Naive thymus-derived CD4-positive, alpha-beta T cell (primary cell): ENCODE measurements at regions not wholly inside any gene's neighbourhood (a gene's known extent, or its start where the extent isn't known, plus 50 kb on each side); places are given as distances from the start of the nearest gene placed in this dataset.
A peak's percentile ranks its signal among the peaks of the same experiment; 100 is the strongest.

Source experiments
- ATAC-seq: fragments of 150-1000 bp; cut with Tn5 transposase; 2 replicates; pipeline ENCODE4 v1.10.0; 2021; ENCODE audit warnings: mild to moderate bottlenecking, moderate library complexity
- CTCF ChIA-PET: fragments of 350-600 bp; sonication (Branson Sonifier 250); formaldehyde crosslinking; loops from one replicate; lab custom pipeline; 2021; ENCODE audit warnings: antibody characterized with exemption; lab: Charles Lee
- POLR2A ChIA-PET: fragments of 350-600 bp; sonication (Branson Sonifier 250); formaldehyde crosslinking; loops from one replicate; lab custom pipeline; 2021; ENCODE audit warnings: antibody characterized with exemption, inconsistent platforms; lab: Charles Lee
- DNase-seq, 9 donors: peaks; one replicate each; pipeline versions ENCODE4 v3.0.0 to v3.0.0-alpha.2; 2020 to 2022; ENCODE audit warnings: mixed read lengths in 1 of 9
- H3K27ac ChIP-seq: one replicate; pipeline ENCODE4 v1.7.0; 2013; ENCODE audit warnings: mild to moderate bottlenecking, low read depth, low read length, moderate library complexity
- H3K27me3 ChIP-seq, 2 donors: one replicate each; pipeline ENCODE4 v1.7.0; 2013; ENCODE audit warnings: low read length in 2 of 2, mild to moderate bottlenecking in 2 of 2, moderate library complexity in 2 of 2; ENCODE audit not compliant: control insufficient read depth in 2 of 2, insufficient read depth in 2 of 2
- H3K36me3 ChIP-seq, 3 experiments: 1 replicate in 2 of 3; 2 replicates in 1 of 3; pipeline ENCODE4 v1.7.0; 2013; ENCODE audit warnings: low read length in 3 of 3, mild to moderate bottlenecking in 3 of 3, moderate library complexity in 1 of 3; ENCODE audit not compliant: insufficient read depth in 3 of 3, control insufficient read depth in 2 of 3
- H3K4me1 ChIP-seq, 2 donors: one replicate each; pipeline ENCODE4 v1.7.0; 2013; ENCODE audit warnings: low read length in 2 of 2, mild to moderate bottlenecking in 2 of 2, moderate library complexity in 1 of 2; ENCODE audit not compliant: control insufficient read depth in 2 of 2, insufficient read depth in 2 of 2
- H3K4me3 ChIP-seq: 2 replicates; pipeline ENCODE4 v1.7.0; 2013; ENCODE audit warnings: mild to moderate bottlenecking, low read length
- H3K9me3 ChIP-seq, 3 experiments: 1 replicate in 2 of 3; 2 replicates in 1 of 3; pipeline ENCODE4 v1.7.0; 2013; ENCODE audit warnings: low read length in 3 of 3; ENCODE audit not compliant: control insufficient read depth in 2 of 3
- H3K27ac Mint-ChIP-seq, 9 donors: one replicate each; pipeline ENCODE4 v1.8.0; 2020 to 2022; ENCODE audit warnings: mixed read lengths in 9 of 9, mild to moderate bottlenecking in 8 of 9, moderate library complexity in 5 of 9, inconsistent platforms in 2 of 9
- H3K27me3 Mint-ChIP-seq, 5 donors: one replicate each; pipeline ENCODE4 v1.8.0; 2021 to 2022; ENCODE audit warnings: mixed read lengths in 5 of 5, mild to moderate bottlenecking in 1 of 5
- H3K36me3 Mint-ChIP-seq, 5 donors: one replicate each; pipeline ENCODE4 v1.8.0; 2020 to 2022; ENCODE audit warnings: mixed read lengths in 5 of 5, mild to moderate bottlenecking in 3 of 5, inconsistent platforms in 1 of 5
- H3K4me1 Mint-ChIP-seq, 7 donors: one replicate each; pipeline ENCODE4 v1.8.0; 2020 to 2022; ENCODE audit warnings: mixed read lengths in 7 of 7, mild to moderate bottlenecking in 3 of 7, inconsistent platforms in 1 of 7
- H3K4me3 Mint-ChIP-seq, 10 donors: one replicate each; pipeline ENCODE4 v1.8.0; 2020 to 2022; ENCODE audit warnings: mild to moderate bottlenecking in 10 of 10, mixed read lengths in 10 of 10, moderate library complexity in 6 of 10, inconsistent platforms in 2 of 10
- H3K9me3 Mint-ChIP-seq, 11 donors: one replicate each; pipeline ENCODE4 v1.8.0; 2020 to 2022; ENCODE audit warnings: mixed read lengths in 11 of 11, mild to moderate bottlenecking in 4 of 11, inconsistent platforms in 1 of 11, moderate library complexity in 1 of 11
- intact Hi-C, 2 donors: fragments of 100-400 bp; cut with micrococcal nuclease; formaldehyde crosslinking; loops; one replicate each; pipeline ENCODE4 v1.15.1; 2023

DNA sequence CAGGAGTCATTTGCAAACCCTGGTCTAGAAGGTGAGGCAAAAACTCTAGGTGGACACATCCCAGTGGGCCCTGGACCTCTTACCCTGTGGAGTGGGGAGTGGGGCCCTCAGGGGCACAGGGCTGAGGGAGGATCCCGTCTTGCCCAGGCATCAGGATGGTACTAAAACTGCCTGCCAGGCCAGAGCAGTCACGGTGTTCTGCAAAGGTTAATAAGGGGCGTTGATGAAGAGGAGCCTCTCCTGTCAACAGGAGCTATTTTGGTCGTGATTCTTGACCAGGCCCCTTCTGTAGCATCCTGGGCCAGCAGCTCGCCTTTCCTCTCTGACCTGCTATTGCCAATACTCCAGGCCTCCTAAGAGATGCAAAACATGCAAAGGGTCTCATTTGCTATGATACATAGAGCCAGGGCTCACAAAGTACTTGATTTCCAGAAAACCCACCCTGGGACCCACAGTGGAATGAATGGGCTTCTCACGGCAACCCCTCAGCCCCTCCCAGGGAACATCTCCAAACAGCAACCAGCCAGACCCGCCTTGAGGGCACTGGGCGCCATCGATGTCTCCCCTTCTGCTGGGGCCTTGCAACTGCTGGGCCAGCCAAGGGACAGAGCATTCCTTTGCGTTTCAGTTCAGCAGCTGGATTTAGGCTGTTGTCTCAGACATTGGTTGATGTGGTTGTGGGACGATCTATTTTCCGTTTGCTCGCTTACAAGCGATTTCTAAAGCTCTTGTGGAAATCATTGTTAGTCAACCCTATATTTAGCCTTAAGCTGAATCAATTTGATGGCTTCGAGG is 111.1 kb downstream of the PDCL3 start:
- Mint-ChIP-seq H3K27ac (no peak overlapping the region), H3K27me3 (peaks cover 0 to 3% (median 0%) of the 10 kb centered on the region in 5 donors), H3K4me1 (peaks cover 0 to 9% (median 4%) of the 10 kb centered on the region in 7 donors), H3K36me3 (no peaks in the 10 kb centered on the region), H3K9me3 (no peaks in the 10 kb centered on the region), H3K4me3 (no peak overlapping the region)
- intact Hi-C loops = no loop called here
- DNase-seq = no peak
- H3K27me3 ChIP-seq = no peaks in the 10 kb centered on the region
- no peak for ATAC-seq
- H3K36me3 ChIP-seq = no peaks in the 10 kb centered on the region
- H3K27ac ChIP-seq = no peak overlapping the region
- no peaks in the 10 kb centered on the region for H3K4me1 ChIP-seq
- no peaks in the 10 kb centered on the region for H3K9me3 ChIP-seq
- CTCF ChIA-PET = interaction anchor here (0.6 to 1.2 kb wide), 3 partner anchors 64 to 266 kb away, joined by 3 to 4 read pairs (median 3); no protein-coding TSS in a partner anchor
- POLR2A ChIA-PET = no interaction called here
- H3K4me3 ChIP-seq = no peak overlapping the region

DNA sequence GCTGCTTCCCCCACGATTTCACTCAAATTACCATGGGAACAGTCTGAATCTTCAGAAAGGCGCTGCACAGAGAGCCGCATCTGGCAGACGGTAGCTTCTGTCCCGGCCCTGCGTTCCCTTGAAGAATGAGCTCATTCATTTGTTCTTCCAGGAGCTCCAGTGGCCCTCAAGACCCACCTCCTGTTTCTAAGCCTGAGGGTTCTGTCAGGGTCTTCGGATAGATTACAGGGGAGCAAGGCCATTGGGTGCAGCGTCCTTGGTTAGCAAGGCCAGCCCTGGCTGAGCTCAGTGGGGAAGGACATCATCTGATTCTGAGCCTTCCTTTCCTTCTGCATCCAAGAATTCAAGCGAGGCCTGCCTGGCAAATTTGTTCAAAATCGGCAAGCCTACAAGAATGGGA is 111.9 kb downstream of the PDCL3 start:
- ChIA-PET POLR2A (interaction anchor here (0.6 kb wide), 1 partner anchor 296 kb away, joined by 3 read pairs; no protein-coding TSS in a partner anchor), CTCF (interaction anchor here (0.6 to 1.2 kb wide), 3 partner anchors 9 to 266 kb away, joined by 3 to 4 read pairs (median 3); no protein-coding TSS in a partner anchor)
- peaks cover 0 to 3% (median 0%) of the 10 kb centered on the region in 5 donors for H3K27me3 Mint-ChIP-seq
- no peak overlapping the region for H3K4me3 Mint-ChIP-seq
- no peaks in the 10 kb centered on the region for H3K9me3 Mint-ChIP-seq
- DNase-seq = no peak
- H3K27ac Mint-ChIP-seq = no peak overlapping the region
- Histone ChIP-seq H3K27me3 (no peaks in the 10 kb centered on the region), H3K27ac (no peak overlapping the region), H3K36me3 (no peaks in the 10 kb centered on the region), H3K4me1 (peaks cover 0 to 7% of the 10 kb centered on the region in 2 donors), H3K9me3 (no peaks in the 10 kb centered on the region), H3K4me3 (no peak overlapping the region)
- H3K36me3 Mint-ChIP-seq = no peaks in the 10 kb centered on the region
- intact Hi-C loops = no loop called here
- H3K4me1 Mint-ChIP-seq = peaks cover 0 to 15% (median 11%) of the 10 kb centered on the region in 7 donors
- no peak for ATAC-seq

DNA sequence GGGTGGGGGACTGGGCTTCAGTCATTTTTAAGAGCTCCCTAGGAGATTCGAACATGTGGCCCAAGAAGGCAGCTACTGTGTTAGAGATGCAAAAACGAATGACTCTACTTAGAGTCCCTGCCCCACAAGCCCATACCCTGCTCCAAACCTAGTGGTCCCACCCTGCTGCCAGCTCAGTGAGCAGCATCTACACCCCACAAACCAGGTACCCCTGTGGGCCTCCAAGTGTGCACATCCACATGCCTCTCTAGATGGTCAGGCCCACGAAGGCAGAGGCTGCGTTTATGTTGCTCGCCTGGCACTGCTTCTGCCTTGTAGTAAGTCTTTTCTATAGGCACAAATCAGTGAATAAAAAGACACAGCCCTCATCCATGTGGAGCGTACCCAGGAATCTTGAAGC is 112.6 kb downstream of the PDCL3 start:
- ChIA-PET POLR2A (no interaction called here), CTCF (interaction anchor here (0.6 to 1.2 kb wide), 3 partner anchors 8 to 301 kb away, joined by 3 to 4 read pairs (median 3); no protein-coding TSS in a partner anchor)
- Mint-ChIP-seq H3K4me3 (no peak overlapping the region), H3K36me3 (no peaks in the 10 kb centered on the region), H3K9me3 (no peaks in the 10 kb centered on the region), H3K4me1 (peaks cover 2 to 18% (median 15%) of the 10 kb centered on the region in 7 donors), H3K27me3 (peaks cover 0 to 2% (median 0%) of the 10 kb centered on the region in 5 donors), H3K27ac (peak overlapping the region in 1 of 9 donors; percentile 17)
- ATAC-seq = no peak
- H3K4me1 ChIP-seq = peaks cover 0 to 8% of the 10 kb centered on the region in 2 donors
- H3K36me3 ChIP-seq = no peaks in the 10 kb centered on the region
- no peak overlapping the region for H3K27ac ChIP-seq
- intact Hi-C loops = no loop called here
- H3K27me3 ChIP-seq = no peaks in the 10 kb centered on the region
- no peak overlapping the region for H3K4me3 ChIP-seq
- no peak for DNase-seq
- no peaks in the 10 kb centered on the region for H3K9me3 ChIP-seq

DNA sequence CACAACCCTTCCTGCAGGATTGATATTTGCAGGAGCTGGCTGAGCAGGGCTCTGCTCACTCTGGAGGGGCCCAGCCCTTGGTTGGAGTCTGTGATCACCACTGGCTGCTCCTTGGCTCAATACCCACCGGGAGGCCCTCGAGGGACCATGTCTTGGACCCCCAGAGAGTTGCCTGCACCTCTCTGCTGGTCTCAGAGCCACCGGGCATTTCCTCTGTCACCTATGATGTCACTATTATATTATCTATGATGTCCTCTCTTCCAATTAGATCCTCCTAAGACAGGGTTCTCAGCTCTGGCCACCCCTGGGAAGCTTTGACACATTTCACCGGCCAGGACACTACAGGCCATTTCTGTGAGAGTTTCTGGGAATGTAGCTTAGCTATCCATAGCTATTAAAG is 113.1 kb downstream of the PDCL3 start:
- ATAC-seq = no peak
- H3K27me3 Mint-ChIP-seq = peaks cover 0 to 4% (median 0%) of the 10 kb centered on the region in 5 donors
- Histone ChIP-seq H3K9me3 (no peaks in the 10 kb centered on the region), H3K4me3 (no peak overlapping the region), H3K27me3 (no peaks in the 10 kb centered on the region), H3K36me3 (no peaks in the 10 kb centered on the region), H3K4me1 (peaks cover 0 to 12% of the 10 kb centered on the region in 2 donors), H3K27ac (no peak overlapping the region)
- no peak for DNase-seq
- POLR2A ChIA-PET = no interaction called here
- CTCF ChIA-PET = interaction anchor here (0.6 kb wide), 1 partner anchor 301 kb away, joined by 3 read pairs; no protein-coding TSS in a partner anchor
- intact Hi-C loops = no loop called here
- H3K36me3 Mint-ChIP-seq = no peaks in the 10 kb centered on the region
- no peaks in the 10 kb centered on the region for H3K9me3 Mint-ChIP-seq
- peaks cover 5 to 23% (median 18%) of the 10 kb centered on the region in 7 donors for H3K4me1 Mint-ChIP-seq
- no peak overlapping the region for H3K27ac Mint-ChIP-seq
- H3K4me3 Mint-ChIP-seq = no peak overlapping the region

DNA sequence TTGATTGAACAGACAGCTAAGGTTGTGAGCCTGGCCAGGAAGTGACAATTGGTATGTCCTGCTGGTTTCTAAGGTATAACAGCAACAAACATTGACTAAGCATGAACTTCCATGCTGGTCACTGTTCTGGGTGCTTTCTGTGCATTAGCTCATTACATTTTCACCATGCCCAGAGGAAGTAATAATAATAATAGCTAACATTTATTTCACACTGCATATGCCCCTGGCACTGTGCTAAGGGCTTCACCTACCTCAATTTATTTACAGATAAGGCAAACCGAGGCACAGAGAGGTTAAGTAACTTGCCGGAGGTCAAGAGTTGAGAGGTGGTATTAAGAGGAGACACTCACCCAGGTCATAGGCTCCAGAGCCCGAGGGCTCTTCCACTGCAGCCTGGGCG is 113.6 kb downstream of the PDCL3 start:
- no peak overlapping the region for H3K4me3 Mint-ChIP-seq
- CTCF ChIA-PET = no interaction called here
- peaks cover 0 to 14% of the 10 kb centered on the region in 2 donors for H3K4me1 ChIP-seq

DNA sequence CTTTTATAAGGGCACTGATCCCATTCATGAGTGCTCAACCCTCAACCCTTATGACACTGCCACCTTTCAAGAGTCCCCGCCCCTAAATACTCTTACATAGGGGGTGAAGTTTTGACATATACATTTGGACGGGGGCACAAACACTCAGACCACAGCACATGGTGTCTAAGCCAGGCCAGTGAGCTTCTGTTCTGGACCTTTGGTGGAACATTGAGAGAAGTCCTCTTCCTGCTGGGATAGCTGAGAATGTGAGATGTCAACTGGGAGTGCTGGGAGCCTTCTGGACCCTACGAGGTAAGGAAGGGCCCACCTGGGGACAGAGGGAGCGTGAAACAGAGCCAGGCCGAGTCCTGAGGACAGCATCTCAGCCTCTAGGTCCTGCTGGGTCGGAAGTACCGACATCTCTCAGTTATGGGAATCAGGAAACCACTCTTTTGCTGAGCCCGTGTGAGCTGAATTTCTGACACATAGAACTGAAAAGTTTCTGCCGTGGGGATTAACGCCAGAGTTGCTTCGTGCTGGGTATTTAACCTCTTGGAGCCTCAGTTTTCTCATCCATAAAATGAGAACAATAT is 114.9 kb downstream of the PDCL3 start:
- CTCF ChIA-PET = interaction anchor here (0.6 kb wide), 1 partner anchor 8 kb away, joined by 3 read pairs; no protein-coding TSS in a partner anchor
- no peaks in the 10 kb centered on the region for H3K9me3 ChIP-seq
- no peak overlapping the region for H3K4me3 ChIP-seq
- no peaks in the 10 kb centered on the region for H3K36me3 Mint-ChIP-seq
- H3K27ac ChIP-seq = no peak overlapping the region
- H3K9me3 Mint-ChIP-seq = peaks cover 0 to 4% (median 0%) of the 10 kb centered on the region in 11 donors
- peaks cover 0 to 14% of the 10 kb centered on the region in 2 donors for H3K4me1 ChIP-seq
- no peak for DNase-seq
- no peaks in the 10 kb centered on the region for H3K36me3 ChIP-seq
- H3K27ac Mint-ChIP-seq = peak overlapping the region in 1 of 9 donors; percentile 36
- peaks cover 5 to 23% (median 18%) of the 10 kb centered on the region in 7 donors for H3K4me1 Mint-ChIP-seq
- no peak overlapping the region for H3K4me3 Mint-ChIP-seq
- POLR2A ChIA-PET = no interaction called here
- peaks cover 0 to 7% (median 0%) of the 10 kb centered on the region in 5 donors for H3K27me3 Mint-ChIP-seq
- H3K27me3 ChIP-seq = no peaks in the 10 kb centered on the region
- intact Hi-C loops = no loop called here
- ATAC-seq = no peak

More for the DNA sequence above, 113.6 kb downstream of the PDCL3 start:
- H3K4me1 Mint-ChIP-seq = peaks cover 5 to 23% (median 18%) of the 10 kb centered on the region in 7 donors
- ATAC-seq = no peak
- H3K36me3 ChIP-seq = no peaks in the 10 kb centered on the region
- no peaks in the 10 kb centered on the region for H3K36me3 Mint-ChIP-seq
- peaks cover 0 to 4% (median 0%) of the 10 kb centered on the region in 5 donors for H3K27me3 Mint-ChIP-seq
- intact Hi-C loops = no loop called here
- no peaks in the 10 kb centered on the region for H3K9me3 ChIP-seq
- H3K4me3 ChIP-seq = no peak overlapping the region
- no peak for DNase-seq
- H3K9me3 Mint-ChIP-seq = no peaks in the 10 kb centered on the region
- H3K27me3 ChIP-seq = no peaks in the 10 kb centered on the region
- H3K27ac Mint-ChIP-seq = no peak overlapping the region
- no peak overlapping the region for H3K27ac ChIP-seq
- POLR2A ChIA-PET = no interaction called here
